Activated CD8-positive, alpha-beta T cell treated with anti-CD3 and anti-CD28 coated beads, Interleukin-2, amount 10 ng/mL, durations not matched to agents 7 days and 5 days (primary cell): ENCODE measurements at regions not wholly inside any gene's neighbourhood (a gene's known extent, or its start where the extent isn't known, plus 50 kb on each side); places are given as distances from the start of the nearest gene placed in this dataset.
A peak's percentile ranks its signal among the peaks of the same experiment; 100 is the strongest.

Experiments
- ATAC-seq: fragments of 150-1000 bp; cut with Tn5 transposase; one replicate; pipeline ENCODE4 v1.10.0; 2021; ENCODE audit warnings: moderate library complexity
- CTCF ChIA-PET: fragments of 350-600 bp; sonication (Branson Sonifier 250); formaldehyde crosslinking; loops from one replicate; lab custom pipeline; 2021; ENCODE audit warnings: antibody characterized with exemption; lab: Charles Lee
- POLR2A ChIA-PET: fragments of 350-600 bp; sonication (Branson Sonifier 250); formaldehyde crosslinking; loops from one replicate; lab custom pipeline; 2021; ENCODE audit warnings: antibody characterized with exemption; lab: Charles Lee
- DNase-seq: peaks from one replicate; pipeline ENCODE4 v3.0.0-alpha.2; 2020
- H3K27ac Mint-ChIP-seq: one replicate; pipeline ENCODE4 v1.8.0; 2021; ENCODE audit warnings: mild to moderate bottlenecking, mixed read lengths
- H3K27me3 Mint-ChIP-seq: one replicate; pipeline ENCODE4 v1.8.0; 2021; ENCODE audit warnings: low read depth, mixed read lengths
- H3K36me3 Mint-ChIP-seq: one replicate; pipeline ENCODE4 v1.8.0; 2021; ENCODE audit warnings: low read depth, mixed read lengths
- H3K4me1 Mint-ChIP-seq: one replicate; pipeline ENCODE4 v1.8.0; 2021; ENCODE audit warnings: low read depth, mixed read lengths
- H3K4me3 Mint-ChIP-seq: one replicate; pipeline ENCODE4 v1.8.0; 2021; ENCODE audit warnings: mild to moderate bottlenecking, mixed read lengths
- H3K9me3 Mint-ChIP-seq: one replicate; pipeline ENCODE4 v1.8.0; 2022; ENCODE audit warnings: mixed read lengths; ENCODE audit not compliant: insufficient read depth

DNA sequence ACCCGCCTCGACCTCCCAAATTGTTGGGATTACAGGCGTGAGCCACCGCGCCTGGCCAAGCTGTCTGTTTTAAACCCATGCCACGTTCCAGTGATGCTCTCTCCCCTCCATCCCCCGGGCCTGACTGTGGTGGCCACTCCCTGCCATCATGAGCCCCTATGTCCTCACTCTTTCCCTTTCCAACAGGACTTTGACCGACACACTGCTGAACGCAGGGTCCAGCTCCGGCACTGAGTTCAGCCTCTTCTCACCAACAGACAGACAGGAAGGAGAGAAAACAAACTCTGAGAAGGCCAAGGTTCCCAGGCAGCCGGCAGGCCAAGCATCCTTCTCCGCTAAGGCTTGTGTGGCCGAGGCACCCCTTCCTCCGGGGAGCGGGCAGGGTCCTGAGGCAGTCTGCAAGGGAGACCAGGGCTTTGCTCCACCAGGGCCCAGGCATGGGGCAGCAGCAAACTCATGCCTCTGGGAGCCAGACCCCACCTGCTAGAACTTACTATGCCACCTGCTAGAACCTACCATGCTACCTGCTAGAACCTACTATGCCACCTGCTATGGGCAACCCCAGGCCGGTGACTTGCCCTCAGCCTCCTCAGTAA, 152.7 kb downstream of the CRYBB2 start:
- Mint-ChIP-seq H3K27me3 (no peaks in the 10 kb centered on the region), H3K36me3 (peaks cover 12% of the 10 kb centered on the region), H3K4me3 (no peak overlapping the region), H3K4me1 (peaks cover 16% of the 10 kb centered on the region), H3K27ac (peak overlapping the region; percentile 32), H3K9me3 (no peaks in the 10 kb centered on the region)
- ATAC-seq (no peak), DNase-seq (no peak)
- ChIA-PET CTCF (no interaction called here), POLR2A (no interaction called here)

DNA sequence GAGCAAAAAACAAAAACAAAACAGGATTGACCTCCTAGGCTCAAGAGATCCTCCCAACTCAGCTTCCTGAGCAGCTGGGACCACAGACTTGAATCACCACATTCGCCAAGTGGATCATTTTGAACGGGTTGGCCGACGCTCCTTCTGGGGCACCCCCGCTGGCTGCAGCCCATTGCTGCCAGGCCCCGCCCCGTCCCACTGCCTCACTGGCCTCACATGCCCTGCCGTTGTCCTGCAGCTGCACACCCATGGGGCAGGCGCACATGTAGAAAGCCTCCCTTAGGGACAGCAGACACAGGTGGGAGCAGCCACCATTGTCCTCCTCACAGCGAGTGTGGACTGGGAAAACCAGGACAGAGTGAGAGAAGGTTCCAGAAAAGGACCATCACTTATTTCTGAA, 154.5 kb downstream of the CRYBB2 start:
- ChIA-PET POLR2A (no interaction called here), CTCF (no interaction called here)
- DNase-seq = no peak
- no peak overlapping the region for H3K27ac Mint-ChIP-seq
- H3K4me1 Mint-ChIP-seq = peaks cover 16% of the 10 kb centered on the region
- H3K27me3 Mint-ChIP-seq = no peaks in the 10 kb centered on the region
- no peaks in the 10 kb centered on the region for H3K9me3 Mint-ChIP-seq
- no peak overlapping the region for H3K4me3 Mint-ChIP-seq
- H3K36me3 Mint-ChIP-seq = peaks cover 17% of the 10 kb centered on the region
- no peak for ATAC-seq

DNA sequence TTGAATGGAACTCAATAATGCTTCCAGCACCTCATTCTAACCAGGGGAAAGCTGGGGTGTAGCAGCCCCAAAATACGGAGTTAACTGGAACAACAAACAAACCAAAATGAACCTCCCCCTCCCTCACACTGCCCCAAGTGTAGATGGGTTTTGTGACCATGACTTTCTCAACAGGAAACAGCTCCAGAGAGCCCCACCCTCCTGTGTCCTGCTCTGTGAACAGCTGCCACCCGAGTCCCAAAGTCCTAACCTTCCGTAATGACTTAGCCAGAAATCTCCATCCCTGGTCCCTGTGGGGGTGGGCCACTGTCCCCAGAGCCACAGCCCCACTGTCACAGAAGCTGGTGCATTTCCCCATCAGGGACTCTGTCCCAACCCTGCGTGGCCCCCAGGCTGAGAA, 155.4 kb downstream of the CRYBB2 start:
- Mint-ChIP-seq H3K36me3 (peaks cover 21% of the 10 kb centered on the region), H3K4me1 (peaks cover 16% of the 10 kb centered on the region), H3K4me3 (no peak overlapping the region), H3K9me3 (no peaks in the 10 kb centered on the region), H3K27me3 (no peaks in the 10 kb centered on the region), H3K27ac (peak overlapping the region; percentile 72)
- POLR2A ChIA-PET = no interaction called here
- CTCF ChIA-PET = no interaction called here
- ATAC-seq = no peak
- no peak for DNase-seq

DNA sequence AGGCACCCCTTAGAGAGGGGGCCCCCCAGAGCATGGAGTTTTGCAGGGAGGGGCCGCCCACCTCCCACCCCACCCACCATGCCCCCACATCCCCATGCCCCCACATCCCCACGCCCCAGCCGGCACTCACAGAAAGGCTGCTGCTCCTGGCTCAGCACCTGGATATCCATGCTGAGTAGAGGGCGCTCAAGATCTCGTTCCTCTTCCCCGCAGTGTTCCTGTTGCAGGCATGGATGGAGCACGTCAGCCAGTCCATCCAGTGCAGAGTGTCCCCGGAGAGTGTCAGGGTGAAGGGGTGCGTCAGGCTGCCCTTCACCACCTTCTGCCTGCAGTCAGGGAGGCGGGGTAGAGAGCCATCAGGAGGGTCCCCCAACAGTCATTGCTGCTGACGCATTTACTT, 156.2 kb downstream of the CRYBB2 start:
- Mint-ChIP-seq H3K27me3 (no peaks in the 10 kb centered on the region), H3K27ac (peak overlapping the region; percentile 20), H3K36me3 (peaks cover 27% of the 10 kb centered on the region), H3K9me3 (no peaks in the 10 kb centered on the region), H3K4me1 (peaks cover 16% of the 10 kb centered on the region), H3K4me3 (no peak overlapping the region)
- ChIA-PET CTCF (no interaction called here), POLR2A (no interaction called here)
- ATAC-seq (no peak), DNase-seq (no peak)

DNA sequence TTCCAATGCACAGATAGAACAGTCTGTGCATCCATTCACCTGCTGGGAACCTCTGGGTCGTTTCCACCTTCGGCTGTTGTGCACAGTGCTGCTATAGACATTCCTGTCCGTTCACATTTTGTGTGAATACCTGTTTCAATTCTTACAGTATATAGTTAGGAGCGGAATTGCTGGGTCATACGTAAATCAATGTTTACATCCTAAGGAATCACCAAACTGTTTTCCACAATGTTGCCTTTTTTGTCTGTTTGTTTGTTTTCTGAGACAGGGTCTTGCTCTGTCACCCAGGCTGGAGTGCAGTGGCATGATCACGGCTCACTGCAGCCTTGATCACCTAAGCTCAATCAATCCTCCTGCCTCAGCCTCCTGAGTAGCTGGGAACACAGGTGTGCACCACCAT, 158.3 kb downstream of the CRYBB2 start:
- H3K9me3 Mint-ChIP-seq = no peaks in the 10 kb centered on the region
- no peak overlapping the region for H3K27ac Mint-ChIP-seq
- H3K27me3 Mint-ChIP-seq = no peaks in the 10 kb centered on the region
- ChIA-PET CTCF (no interaction called here), POLR2A (no interaction called here)
- H3K4me1 Mint-ChIP-seq = peaks cover 18% of the 10 kb centered on the region
- ATAC-seq = no peak
- H3K4me3 Mint-ChIP-seq = no peak overlapping the region
- peaks cover 27% of the 10 kb centered on the region for H3K36me3 Mint-ChIP-seq
- no peak for DNase-seq

DNA sequence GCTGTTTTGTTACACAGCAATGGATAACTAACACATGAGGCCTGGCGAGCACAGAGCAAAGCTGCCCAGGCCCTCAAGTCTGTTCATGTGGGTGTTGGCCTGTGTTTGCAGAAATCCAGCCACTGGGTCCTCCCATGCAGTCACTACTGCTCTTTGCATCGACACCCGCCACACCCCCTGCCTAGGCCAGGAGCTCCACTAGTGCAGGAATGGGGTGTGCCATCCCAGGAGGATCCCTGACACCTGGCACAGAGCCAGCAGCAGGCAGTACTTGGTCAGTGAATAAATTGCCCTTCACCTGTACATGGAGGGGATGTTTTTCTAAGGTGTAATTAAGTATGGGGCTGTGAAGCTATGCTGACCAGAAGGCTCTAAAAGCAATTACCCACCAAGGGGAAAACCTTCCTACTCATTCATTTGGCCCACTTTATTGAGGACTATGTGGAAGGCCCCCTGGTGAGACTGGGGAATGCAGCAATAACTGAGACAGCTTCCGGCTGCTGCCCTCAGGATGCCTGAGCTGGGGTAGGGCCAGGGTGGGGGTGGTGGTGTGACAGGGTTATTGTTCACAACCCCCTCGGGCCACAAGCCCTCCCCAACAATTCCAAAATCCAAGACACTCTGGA, 160.8 kb downstream of the CRYBB2 start:
- Mint-ChIP-seq H3K4me1 (peaks cover 18% of the 10 kb centered on the region), H3K36me3 (peaks cover 22% of the 10 kb centered on the region), H3K4me3 (no peak overlapping the region), H3K27ac (no peak overlapping the region), H3K27me3 (no peaks in the 10 kb centered on the region), H3K9me3 (no peaks in the 10 kb centered on the region)
- ChIA-PET POLR2A (no interaction called here), CTCF (interaction anchor here (1.1 to 1.2 kb wide), 3 partner anchors 17 to 243 kb away, joined by 3 to 5 read pairs (median 3); no protein-coding TSS in a partner anchor)
- no peak for ATAC-seq
- no peak for DNase-seq

DNA sequence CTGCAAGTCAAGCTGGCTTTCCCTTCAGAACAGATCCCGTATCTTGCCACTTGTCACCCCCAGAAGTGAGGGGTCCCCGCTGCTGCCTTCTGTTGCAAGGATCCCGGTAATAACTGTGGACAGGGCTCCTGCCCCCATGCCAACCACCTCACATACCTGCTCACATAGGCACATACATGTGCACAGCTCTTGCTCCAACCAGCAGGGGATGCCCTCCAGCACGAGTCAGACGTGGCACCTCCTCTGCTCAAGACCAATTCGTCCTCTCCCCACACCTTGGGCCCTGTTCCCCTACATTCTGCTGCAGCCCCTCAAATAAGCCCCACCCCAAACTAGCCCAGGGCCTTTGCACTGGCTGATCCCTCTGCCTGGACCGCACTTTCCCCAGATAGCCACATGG, 163.3 kb downstream of the CRYBB2 start:
- POLR2A ChIA-PET = interaction anchor here (0.6 kb wide), 1 partner anchor 10 kb away, joined by 4 read pairs; no protein-coding TSS in a partner anchor
- Mint-ChIP-seq H3K27me3 (no peaks in the 10 kb centered on the region), H3K36me3 (peaks cover 12% of the 10 kb centered on the region)

DNA sequence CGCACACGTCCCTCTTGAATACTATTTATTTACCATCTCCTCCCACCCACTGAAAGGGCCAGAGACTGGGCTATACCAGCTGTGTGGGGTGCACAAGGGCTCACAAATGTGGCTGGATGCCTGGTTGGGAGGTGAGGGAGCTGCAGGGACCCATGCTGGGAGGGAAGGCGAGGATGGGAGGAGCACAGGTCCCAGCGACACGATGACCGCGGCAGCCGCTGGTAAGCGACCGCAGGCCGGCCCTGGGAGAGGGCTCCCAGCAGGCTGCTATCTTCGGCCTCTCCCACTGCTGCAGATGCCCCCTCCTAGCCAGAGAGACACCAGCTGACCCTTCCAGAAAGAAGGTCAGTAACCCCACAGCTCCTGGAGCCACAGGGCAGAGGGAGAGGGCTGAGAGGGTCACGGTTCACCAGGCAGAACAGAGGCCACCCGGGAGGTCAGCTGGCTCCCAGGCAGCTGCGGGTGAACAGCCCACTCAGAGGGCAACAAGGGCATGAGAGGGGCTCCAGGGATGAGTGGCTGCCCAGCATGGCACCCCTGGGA, 163.9 kb downstream of the CRYBB2 start:
- no peaks in the 10 kb centered on the region for H3K27me3 Mint-ChIP-seq
- peaks cover 44% of the 10 kb centered on the region for H3K4me1 Mint-ChIP-seq
- no peak overlapping the region for H3K4me3 Mint-ChIP-seq
- CTCF ChIA-PET = no interaction called here
- no peak for DNase-seq
- no peaks in the 10 kb centered on the region for H3K9me3 Mint-ChIP-seq
- ATAC-seq = no peak
- peaks cover 12% of the 10 kb centered on the region for H3K36me3 Mint-ChIP-seq
- H3K27ac Mint-ChIP-seq = no peak overlapping the region
- POLR2A ChIA-PET = interaction anchor here (0.6 kb wide), 1 partner anchor 9 kb away, joined by 4 read pairs; no protein-coding TSS in a partner anchor

More for the DNA sequence above, 163.3 kb downstream of the CRYBB2 start:
- H3K27ac Mint-ChIP-seq = peak overlapping the region; percentile 31
- no peak overlapping the region for H3K4me3 Mint-ChIP-seq
- CTCF ChIA-PET = no interaction called here
- peaks cover 38% of the 10 kb centered on the region for H3K4me1 Mint-ChIP-seq
- ATAC-seq = no peak
- H3K9me3 Mint-ChIP-seq = no peaks in the 10 kb centered on the region
- DNase-seq = no peak

DNA sequence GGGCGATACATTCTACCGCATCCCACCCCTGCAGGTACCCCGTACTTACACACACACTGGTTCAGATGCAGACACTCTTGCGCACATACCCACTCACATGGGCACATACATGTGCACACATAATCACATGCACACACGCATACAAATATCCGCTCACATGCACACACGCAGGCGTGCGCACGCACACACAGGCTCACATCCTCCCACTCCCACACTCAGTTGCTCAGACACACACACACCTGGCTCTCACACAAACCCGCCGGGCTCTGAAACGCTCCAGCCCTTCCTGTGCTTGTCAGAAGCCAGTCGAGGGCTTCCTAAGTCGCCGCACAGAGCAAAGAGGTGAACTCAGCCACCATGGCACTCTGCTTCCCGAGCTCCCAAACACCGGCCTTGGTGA, 164.5 kb downstream of the CRYBB2 start:
- no peak overlapping the region for H3K4me3 Mint-ChIP-seq

DNA sequence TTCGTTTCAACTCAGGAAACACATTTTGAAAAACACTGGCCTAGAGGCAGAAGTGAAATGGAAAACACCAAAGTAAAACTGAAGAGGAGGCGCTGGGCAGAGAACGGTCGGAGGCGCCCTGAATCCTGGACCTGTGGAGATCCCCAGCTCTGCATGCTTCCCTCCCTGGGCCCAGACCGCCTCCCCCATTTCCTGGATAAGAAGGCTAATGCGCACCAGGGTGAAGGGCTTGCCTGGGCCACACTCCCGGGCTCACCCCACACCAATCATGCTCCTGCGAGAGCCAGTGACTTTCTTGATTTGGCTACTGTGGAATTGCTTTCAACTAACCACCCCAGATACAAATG, 167.1 kb downstream of the CRYBB2 start:
- ChIA-PET CTCF (interaction anchor here (0.6 to 2.0 kb wide), 2 partner anchors 10 to 12 kb away, joined by 3 to 6 read pairs; no protein-coding TSS in a partner anchor), POLR2A (interaction anchor here (1.7 kb wide), 1 partner anchor 17 kb away, joined by 6 read pairs; no protein-coding TSS in a partner anchor)
- DNase-seq (no peak), ATAC-seq (no peak)
- Mint-ChIP-seq H3K27me3 (no peaks in the 10 kb centered on the region), H3K36me3 (no peaks in the 10 kb centered on the region), H3K4me1 (peaks cover 67% of the 10 kb centered on the region), H3K27ac (peak overlapping the region; percentile 64), H3K9me3 (no peaks in the 10 kb centered on the region), H3K4me3 (no peak overlapping the region)

More for the DNA sequence above, 164.5 kb downstream of the CRYBB2 start:
- Mint-ChIP-seq H3K27me3 (no peaks in the 10 kb centered on the region), H3K27ac (no peak overlapping the region), H3K4me1 (peaks cover 49% of the 10 kb centered on the region), H3K9me3 (no peaks in the 10 kb centered on the region), H3K36me3 (peaks cover 12% of the 10 kb centered on the region)
- ChIA-PET POLR2A (no interaction called here), CTCF (interaction anchor here (1.4 kb wide), 1 partner anchor 35 kb away, joined by 3 read pairs; no protein-coding TSS in a partner anchor)
- ATAC-seq (no peak), DNase-seq (no peak)

DNA sequence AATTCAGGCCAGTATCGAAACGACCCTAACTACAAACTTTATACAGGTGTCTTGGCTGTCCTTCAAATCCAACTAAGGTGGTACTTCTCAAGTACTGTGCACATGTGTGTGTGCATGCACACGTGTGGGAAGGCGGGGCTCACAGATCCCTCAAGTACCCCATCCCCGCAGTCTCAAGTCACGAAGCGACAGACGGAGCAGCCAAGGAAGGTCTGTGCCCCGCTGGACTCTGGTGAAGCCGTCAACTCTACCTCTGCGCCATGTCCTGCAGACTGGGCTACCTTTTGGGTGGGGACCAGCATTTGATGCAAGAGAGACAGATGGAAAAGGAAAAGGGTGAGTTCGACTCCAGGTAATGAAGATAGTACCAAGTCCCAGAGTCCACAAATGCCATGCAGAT, 169.0 kb downstream of the CRYBB2 start:
- Mint-ChIP-seq H3K4me3 (peak overlapping the region; percentile 44), H3K27me3 (no peaks in the 10 kb centered on the region), H3K36me3 (no peaks in the 10 kb centered on the region), H3K4me1 (peaks cover 63% of the 10 kb centered on the region), H3K9me3 (no peaks in the 10 kb centered on the region), H3K27ac (peak overlapping the region; percentile 45)
- DNase-seq (no peak), ATAC-seq (no peak)
- CTCF ChIA-PET = interaction anchor here (0.9 to 1.4 kb wide), 2 partner anchors 10 to 308 kb away, joined by 3 read pairs; no protein-coding TSS in a partner anchor
- POLR2A ChIA-PET = no interaction called here
